ENCODE measurements at regions not wholly inside any gene's neighbourhood (a gene's known extent, or its start where the extent isn't known, plus 50 kb on each side); places are given as distances from the start of the nearest gene placed in this dataset.
"Not testable (repeated sequence)": the region's sequence is repeated elsewhere in the genome, so short reads cannot be mapped to it uniquely, and the experiment has no call there.

- 73 to 82% methylated on average over 5 of the region's 5 CpGs for WGBS, 2 donors
- no peaks in the 10 kb centered on the region for H3K27me3 ChIP-seq (ENCODE audit: control insufficient read depth in 3 of 3, insufficient read depth in 3 of 3, low read length in 2 of 3)
Observed at GRCh38 chr1:14413819-14414490, 184.5 kb upstream of the KAZN start.

GRCh38 chr1:14415396-14415795 lies 183.1 kb upstream of the KAZN start:
- Histone ChIP-seq H3K4me3 (no peak overlapping the region), H3K27me3 (ENCODE audit: control insufficient read depth in 3 of 3, insufficient read depth in 3 of 3, low read length in 2 of 3) (no peaks in the 10 kb centered on the region), H3K9ac (ENCODE audit: insufficient read depth in 1 of 2, low read length in 2 of 2) (no peak overlapping the region), H3K27ac (ENCODE audit: low read depth in 1 of 2, low read length in 1 of 2) (no peak overlapping the region), H3K36me3 (ENCODE audit: control insufficient read depth in 4 of 4, insufficient read depth in 4 of 4, low read length in 4 of 4) (no peaks in the 10 kb centered on the region), H3K9me3 (ENCODE audit: control insufficient read depth in 4 of 4, insufficient read depth in 3 of 4, low read length in 3 of 4) (no peaks in the 10 kb centered on the region), H3K4me1 (ENCODE audit: control insufficient read depth in 5 of 5, insufficient read depth in 5 of 5, low read length in 5 of 5) (no peaks in the 10 kb centered on the region)
- 55 to 60% methylated on average over 3 of the region's 3 CpGs for WGBS, 2 donors
- ATAC-seq (ENCODE audit: insufficient read depth, low FRiP score) (no peak), DNase-seq (no peak)
- no peak for TF ChIP-seq CTCF (IDR thresholded peaks at IDR 0.05; ENCODE audit: control extremely low read depth, extremely low read depth)

More at GRCh38 chr1:14413819-14414490, 184.5 kb upstream of the KAZN start:
- Histone ChIP-seq H3K9me3 (ENCODE audit: control insufficient read depth in 4 of 4, insufficient read depth in 3 of 4, low read length in 3 of 4) (no peaks in the 10 kb centered on the region), H3K27ac (ENCODE audit: low read depth in 1 of 2, low read length in 1 of 2) (no peak overlapping the region), H3K9ac (ENCODE audit: insufficient read depth in 1 of 2, low read length in 2 of 2) (no peak overlapping the region), H3K4me1 (ENCODE audit: control insufficient read depth in 5 of 5, insufficient read depth in 5 of 5, low read length in 5 of 5) (no peaks in the 10 kb centered on the region), H3K36me3 (ENCODE audit: control insufficient read depth in 4 of 4, insufficient read depth in 4 of 4, low read length in 4 of 4) (no peaks in the 10 kb centered on the region), H3K4me3 (no peak overlapping the region)
- no peak for TF ChIP-seq CTCF (IDR thresholded peaks at IDR 0.05; ENCODE audit: control extremely low read depth, extremely low read depth)
- ATAC-seq (ENCODE audit: insufficient read depth, low FRiP score) (no peak), DNase-seq (no peak)

- not testable (repeated sequence) for H3K9ac ChIP-seq (ENCODE audit: insufficient read depth in 1 of 2, low read length in 2 of 2); ATAC-seq (ENCODE audit: insufficient read depth, low FRiP score); H3K9me3 ChIP-seq (ENCODE audit: control insufficient read depth in 4 of 4, insufficient read depth in 3 of 4, low read length in 3 of 4); H3K4me3 ChIP-seq; H3K27me3 ChIP-seq (ENCODE audit: control insufficient read depth in 3 of 3, insufficient read depth in 3 of 3, low read length in 2 of 3); H3K36me3 ChIP-seq (ENCODE audit: control insufficient read depth in 4 of 4, insufficient read depth in 4 of 4, low read length in 4 of 4); H3K4me1 ChIP-seq (ENCODE audit: control insufficient read depth in 5 of 5, insufficient read depth in 5 of 5, low read length in 5 of 5); H3K27ac ChIP-seq (ENCODE audit: low read depth in 1 of 2, low read length in 1 of 2); DNase-seq
- 92 to 93% methylated on average over 15 of the region's 15 CpGs for WGBS, 2 donors
Observed at GRCh38 chr1:14419778-14420218, 178.7 kb upstream of the KAZN start.

- Histone ChIP-seq H3K27me3 (ENCODE audit: control insufficient read depth in 3 of 3, insufficient read depth in 3 of 3, low read length in 2 of 3) (no peaks in the 10 kb centered on the region), H3K9ac (ENCODE audit: insufficient read depth in 1 of 2, low read length in 2 of 2) (no peak overlapping the region), H3K36me3 (ENCODE audit: control insufficient read depth in 4 of 4, insufficient read depth in 4 of 4, low read length in 4 of 4) (no peaks in the 10 kb centered on the region), H3K4me1 (ENCODE audit: control insufficient read depth in 5 of 5, insufficient read depth in 5 of 5, low read length in 5 of 5) (no peaks in the 10 kb centered on the region), H3K4me3 (no peak overlapping the region), H3K9me3 (ENCODE audit: control insufficient read depth in 4 of 4, insufficient read depth in 3 of 4, low read length in 3 of 4) (no peaks in the 10 kb centered on the region), H3K27ac (ENCODE audit: low read depth in 1 of 2, low read length in 1 of 2) (no peak overlapping the region)
- 96% methylated on average over 25 to 26 of the region's 26 CpGs for WGBS, 2 donors
- TF ChIP-seq CTCF (IDR thresholded peaks at IDR 0.05; ENCODE audit: control extremely low read depth, extremely low read depth): no peak
- DNase-seq (no peak), ATAC-seq (ENCODE audit: insufficient read depth, low FRiP score) (no peak)
Observed at GRCh38 chr1:14420686-14421085, 177.8 kb upstream of the KAZN start.
